ENCODE measurements at regions not wholly inside any gene's neighbourhood (a gene's known extent, or its start where the extent isn't known, plus 50 kb on each side); places are given as distances from the start of the nearest gene placed in this dataset.

DNA sequence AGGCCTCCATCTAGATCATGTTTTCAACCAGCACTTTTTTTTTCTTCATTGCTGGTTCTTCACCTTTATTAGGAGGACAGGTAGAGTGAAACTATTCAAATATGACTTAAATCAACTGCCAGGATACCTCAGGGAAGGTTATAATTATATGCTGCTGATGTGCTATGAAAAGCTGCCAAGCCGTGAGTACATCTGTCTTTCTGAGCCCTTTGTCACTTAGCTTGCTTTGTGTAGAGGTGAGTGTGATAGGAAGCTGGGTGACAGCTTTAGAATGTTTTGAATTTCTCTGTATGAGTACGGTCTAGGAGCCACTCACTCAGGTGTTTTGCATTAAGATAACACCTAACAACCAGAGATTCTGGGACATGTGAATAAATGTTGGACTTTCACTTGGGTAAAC, 365.2 kb downstream of the OTUD1 start:
- TF ChIP-seq POLR2AphosphoS5 (IDR thresholded peaks at IDR 0.05; ENCODE audit: low read depth, low read length) (no peak), TAF1 (IDR thresholded peaks at IDR 0.05; ENCODE audit: borderline replicate concordance, insufficient read depth, low read length) (no peak), SIN3A (IDR thresholded peaks at IDR 0.05; ENCODE audit: borderline replicate concordance, insufficient read depth, low read length) (no peak), FOXP2 (optimal IDR thresholded peaks at IDR 0.05; ENCODE audit: borderline replicate concordance, extremely low read depth, extremely low read length, insufficient read depth) (no peak)
- TF ChIP-seq, protein P1, sequence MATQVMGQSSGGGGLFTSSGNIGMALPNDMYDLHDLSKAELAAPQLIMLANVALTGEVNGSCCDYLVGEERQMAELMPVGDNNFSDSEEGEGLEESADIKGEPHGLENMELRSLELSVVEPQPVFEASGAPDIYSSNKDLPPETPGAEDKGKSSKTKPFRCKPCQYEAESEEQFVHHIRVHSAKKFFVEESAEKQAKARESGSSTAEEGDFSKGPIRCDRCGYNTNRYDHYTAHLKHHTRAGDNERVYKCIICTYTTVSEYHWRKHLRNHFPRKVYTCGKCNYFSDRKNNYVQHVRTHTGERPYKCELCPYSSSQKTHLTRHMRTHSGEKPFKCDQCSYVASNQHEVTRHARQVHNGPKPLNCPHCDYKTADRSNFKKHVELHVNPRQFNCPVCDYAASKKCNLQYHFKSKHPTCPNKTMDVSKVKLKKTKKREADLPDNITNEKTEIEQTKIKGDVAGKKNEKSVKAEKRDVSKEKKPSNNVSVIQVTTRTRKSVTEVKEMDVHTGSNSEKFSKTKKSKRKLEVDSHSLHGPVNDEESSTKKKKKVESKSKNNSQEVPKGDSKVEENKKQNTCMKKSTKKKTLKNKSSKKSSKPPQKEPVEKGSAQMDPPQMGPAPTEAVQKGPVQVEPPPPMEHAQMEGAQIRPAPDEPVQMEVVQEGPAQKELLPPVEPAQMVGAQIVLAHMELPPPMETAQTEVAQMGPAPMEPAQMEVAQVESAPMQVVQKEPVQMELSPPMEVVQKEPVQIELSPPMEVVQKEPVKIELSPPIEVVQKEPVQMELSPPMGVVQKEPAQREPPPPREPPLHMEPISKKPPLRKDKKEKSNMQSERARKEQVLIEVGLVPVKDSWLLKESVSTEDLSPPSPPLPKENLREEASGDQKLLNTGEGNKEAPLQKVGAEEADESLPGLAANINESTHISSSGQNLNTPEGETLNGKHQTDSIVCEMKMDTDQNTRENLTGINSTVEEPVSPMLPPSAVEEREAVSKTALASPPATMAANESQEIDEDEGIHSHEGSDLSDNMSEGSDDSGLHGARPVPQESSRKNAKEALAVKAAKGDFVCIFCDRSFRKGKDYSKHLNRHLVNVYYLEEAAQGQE (IDR thresholded peaks at IDR 0.05; ENCODE audit: insufficient read depth in 1 of 2, low read depth in 2 of 2, low read length in 2 of 2) = no peak

DNA sequence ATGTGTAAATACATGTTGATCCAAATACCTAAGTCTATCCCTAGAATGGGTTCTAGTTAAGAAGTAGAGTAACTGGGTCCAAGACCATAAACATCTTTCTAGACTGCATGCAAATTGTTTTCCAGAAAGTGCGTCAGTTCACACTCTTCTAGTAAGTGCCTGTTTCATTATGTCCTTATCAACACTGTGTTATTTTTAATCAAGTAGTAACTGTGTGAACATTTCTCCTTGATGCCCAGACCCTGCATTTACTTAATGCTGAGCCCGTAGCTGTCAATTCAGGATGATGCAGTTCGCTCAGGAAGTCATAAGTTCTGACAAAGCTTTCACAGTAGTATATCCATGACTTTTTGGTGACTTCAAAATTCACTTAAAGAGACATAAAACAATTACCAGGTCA, 374.8 kb downstream of the OTUD1 start:
- TF ChIP-seq SIN3A (IDR thresholded peaks at IDR 0.05; ENCODE audit: borderline replicate concordance, insufficient read depth, low read length) (no peak), POLR2AphosphoS5 (IDR thresholded peaks at IDR 0.05; ENCODE audit: low read depth, low read length) (no peak), FOXP2 (optimal IDR thresholded peaks at IDR 0.05; ENCODE audit: borderline replicate concordance, extremely low read depth, extremely low read length, insufficient read depth) (no peak), TAF1 (IDR thresholded peaks at IDR 0.05; ENCODE audit: borderline replicate concordance, insufficient read depth, low read length) (no peak)
- TF ChIP-seq, protein P1 (IDR thresholded peaks at IDR 0.05; ENCODE audit: insufficient read depth in 1 of 2, low read depth in 2 of 2, low read length in 2 of 2) = no peak

DNA sequence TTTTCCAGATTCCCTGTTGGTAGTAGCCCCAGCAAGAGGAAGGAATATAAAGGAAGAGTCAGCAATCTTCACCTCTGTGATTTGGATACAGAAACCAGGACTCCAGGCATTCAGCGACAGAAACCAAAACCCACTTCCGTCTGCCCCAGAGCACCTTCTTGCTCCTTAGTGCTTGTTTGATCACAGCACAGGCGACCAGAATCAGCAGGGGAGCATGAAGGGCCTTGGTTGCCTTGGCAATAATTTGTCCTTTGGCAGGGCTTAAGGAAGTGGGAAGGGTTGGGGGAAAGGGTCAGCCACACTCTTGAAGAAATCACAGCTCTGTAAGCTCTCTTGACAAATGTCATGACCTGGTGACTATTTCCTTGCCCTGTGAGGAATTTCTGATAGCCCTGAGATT, 379.6 kb downstream of the OTUD1 start:
- no peak for TF ChIP-seq POLR2AphosphoS5 (IDR thresholded peaks at IDR 0.05; ENCODE audit: low read depth, low read length)
- TF ChIP-seq, protein P1 (IDR thresholded peaks at IDR 0.05; ENCODE audit: insufficient read depth in 1 of 2, low read depth in 2 of 2, low read length in 2 of 2) = no peak
- TF ChIP-seq TAF1 (IDR thresholded peaks at IDR 0.05; ENCODE audit: borderline replicate concordance, insufficient read depth, low read length) = no peak
- TF ChIP-seq SIN3A (IDR thresholded peaks at IDR 0.05; ENCODE audit: borderline replicate concordance, insufficient read depth, low read length) = no peak
- TF ChIP-seq FOXP2 (optimal IDR thresholded peaks at IDR 0.05; ENCODE audit: borderline replicate concordance, extremely low read depth, extremely low read length, insufficient read depth) = no peak

DNA sequence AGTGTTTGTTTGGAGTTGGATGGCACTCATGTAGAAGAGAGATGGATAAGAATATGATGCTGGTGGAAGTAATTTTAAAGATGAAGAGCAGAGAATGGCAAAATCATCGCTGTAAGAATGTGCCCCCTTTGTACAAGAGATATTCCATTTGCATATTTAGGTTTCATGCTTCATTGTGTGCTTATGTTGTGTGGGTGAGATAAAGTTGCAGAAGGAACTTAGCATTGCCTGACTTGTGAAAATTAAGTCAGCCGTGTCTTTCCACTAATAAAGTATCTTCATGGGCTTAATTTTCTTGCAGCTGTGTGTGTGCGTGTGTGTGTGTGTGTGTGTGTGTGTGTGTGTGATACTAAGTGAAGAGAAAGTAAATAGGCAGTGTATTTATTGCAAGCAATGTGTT, 381.9 kb downstream of the OTUD1 start:
- TF ChIP-seq, protein P1 (IDR thresholded peaks at IDR 0.05; ENCODE audit: insufficient read depth in 1 of 2, low read depth in 2 of 2, low read length in 2 of 2) = no peak
- TF ChIP-seq POLR2AphosphoS5 (IDR thresholded peaks at IDR 0.05; ENCODE audit: low read depth, low read length) = no peak
- TF ChIP-seq SIN3A (IDR thresholded peaks at IDR 0.05; ENCODE audit: borderline replicate concordance, insufficient read depth, low read length) = no peak
- TF ChIP-seq FOXP2 (optimal IDR thresholded peaks at IDR 0.05; ENCODE audit: borderline replicate concordance, extremely low read depth, extremely low read length, insufficient read depth) = no peak
- TF ChIP-seq TAF1 (IDR thresholded peaks at IDR 0.05; ENCODE audit: borderline replicate concordance, insufficient read depth, low read length) = no peak

DNA sequence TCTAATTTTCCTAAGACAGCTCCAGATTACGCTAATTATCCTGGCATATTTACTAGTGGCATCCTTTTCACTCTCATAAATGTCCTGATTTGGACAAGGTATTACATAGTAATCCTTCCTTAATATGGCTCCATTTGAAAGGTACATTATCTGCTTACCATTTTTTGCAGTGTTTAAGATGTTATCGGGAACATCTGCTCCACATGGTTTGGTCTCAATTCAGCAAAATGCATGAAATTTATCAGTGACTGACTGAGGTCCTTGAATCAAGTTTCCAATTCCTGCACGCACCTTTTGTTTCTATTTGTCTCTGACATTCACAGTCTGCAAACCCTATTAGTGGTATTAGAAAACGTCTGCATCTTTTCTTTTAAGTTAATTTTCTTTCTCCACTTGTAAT, 384.1 kb upstream of the KIAA1217 start:
- no peak for TF ChIP-seq SIN3A (IDR thresholded peaks at IDR 0.05; ENCODE audit: borderline replicate concordance, insufficient read depth, low read length)
- TF ChIP-seq, protein P1 (IDR thresholded peaks at IDR 0.05; ENCODE audit: insufficient read depth in 1 of 2, low read depth in 2 of 2, low read length in 2 of 2) = no peak
- TF ChIP-seq TAF1 (IDR thresholded peaks at IDR 0.05; ENCODE audit: borderline replicate concordance, insufficient read depth, low read length) = no peak
- TF ChIP-seq POLR2AphosphoS5 (IDR thresholded peaks at IDR 0.05; ENCODE audit: low read depth, low read length) = no peak
- TF ChIP-seq FOXP2 (optimal IDR thresholded peaks at IDR 0.05; ENCODE audit: borderline replicate concordance, extremely low read depth, extremely low read length, insufficient read depth) = no peak
